AG10803 (cell line): ENCODE measurements at regions not wholly inside any gene's neighbourhood (a gene's known extent, or its start where the extent isn't known, plus 50 kb on each side); places are given as distances from the start of the nearest gene placed in this dataset.

Source experiments
- DNase-seq: peaks from one replicate; pipeline ENCODE4 v3.0.0; 2010; ENCODE audit warnings: low read depth
- H3K4me3 ChIP-seq: 2 replicates; pipeline ENCODE4 v1.5.1; 2011; ENCODE audit warnings: mild to moderate bottlenecking, low read length, control low read depth
- CTCF ChIP-seq: conservative IDR thresholded peaks from 2 replicates; pipeline ENCODE4 v1.5.1; 2011; ENCODE audit warnings: mild to moderate bottlenecking, low read length, control low read depth, inconsistent platforms

DNA sequence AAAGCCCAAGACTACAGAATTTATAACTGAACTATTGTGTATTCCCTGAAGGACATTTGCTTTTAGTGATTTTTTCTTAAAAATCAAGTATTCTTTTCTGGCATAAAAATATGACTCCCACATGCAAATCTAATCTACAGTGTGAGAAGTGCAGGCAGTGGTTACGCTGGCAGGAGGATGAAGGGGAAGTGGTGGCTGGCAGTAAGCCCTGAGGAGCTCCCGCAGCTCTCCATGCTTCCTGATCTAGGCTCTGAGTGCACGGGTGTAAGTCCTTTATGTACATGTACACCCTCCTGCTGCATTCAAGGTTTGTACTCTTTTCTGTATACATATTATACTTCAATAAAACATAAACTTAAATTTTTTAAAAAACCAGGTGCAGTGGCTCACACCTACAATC lies 67.5 kb upstream of the PRDX6 start:
- H3K4me3 ChIP-seq: no peak overlapping the region
- DNase-seq: peak; percentile 90

DNA sequence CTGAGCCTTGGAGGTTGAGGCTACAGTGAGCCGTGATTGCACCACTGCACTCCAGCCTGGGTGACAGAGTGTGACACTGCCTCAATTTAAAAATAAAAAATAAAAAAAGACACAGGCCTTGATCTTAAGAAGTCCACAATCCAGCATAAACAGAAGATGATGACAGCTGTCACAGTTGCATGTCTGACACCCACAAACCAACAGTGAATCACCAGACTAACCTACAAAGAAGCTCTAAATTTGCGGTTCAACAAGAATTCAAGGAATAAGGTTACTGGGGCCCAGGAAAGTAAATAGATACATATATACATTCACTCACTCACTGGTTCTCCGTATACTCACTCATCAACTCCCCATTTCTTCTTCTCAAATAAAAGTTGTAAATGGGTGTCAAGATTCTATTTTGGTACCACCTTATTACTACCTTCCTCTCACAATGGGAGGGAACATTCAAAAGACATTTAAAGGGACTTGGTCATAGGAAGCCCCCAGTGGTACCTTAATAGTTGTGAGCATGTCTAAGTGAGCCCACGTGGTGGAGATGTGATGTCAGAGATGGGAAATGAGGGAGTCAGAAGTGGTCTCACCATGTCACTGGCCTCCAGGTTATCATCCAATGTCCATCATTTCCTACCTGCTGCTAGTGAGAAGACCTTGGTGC lies 66.9 kb upstream of the PRDX6 start:
- no peak for DNase-seq
- no peak for TF ChIP-seq CTCF
- H3K4me3 ChIP-seq: no peak overlapping the region

More for the DNA sequence above, 67.5 kb upstream of the PRDX6 start:
- no peak for TF ChIP-seq CTCF

DNA sequence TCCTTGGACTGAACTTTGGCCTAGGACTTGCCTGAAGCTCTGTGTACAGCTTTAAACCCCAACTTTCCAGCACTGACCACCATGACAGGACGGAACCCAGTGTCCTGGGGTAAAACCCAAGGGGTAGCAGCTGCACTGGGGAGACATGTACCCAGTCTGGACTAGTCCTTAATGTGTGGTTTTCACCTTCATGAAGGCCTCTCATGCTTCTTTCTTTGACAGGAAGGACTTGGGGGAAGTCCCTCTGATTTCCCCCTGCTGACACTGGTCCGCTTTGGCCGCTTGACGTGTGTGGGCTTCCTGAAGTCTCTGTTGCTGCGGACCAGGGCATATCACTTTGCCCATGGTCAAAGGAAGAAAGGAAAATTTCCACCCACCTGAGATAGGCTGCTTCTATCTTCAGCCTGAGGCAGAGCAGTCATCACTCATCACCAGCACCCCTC lies 66.3 kb upstream of the PRDX6 start:
- DNase-seq: no peak
- no peak overlapping the region for H3K4me3 ChIP-seq
- TF ChIP-seq CTCF: no peak

DNA sequence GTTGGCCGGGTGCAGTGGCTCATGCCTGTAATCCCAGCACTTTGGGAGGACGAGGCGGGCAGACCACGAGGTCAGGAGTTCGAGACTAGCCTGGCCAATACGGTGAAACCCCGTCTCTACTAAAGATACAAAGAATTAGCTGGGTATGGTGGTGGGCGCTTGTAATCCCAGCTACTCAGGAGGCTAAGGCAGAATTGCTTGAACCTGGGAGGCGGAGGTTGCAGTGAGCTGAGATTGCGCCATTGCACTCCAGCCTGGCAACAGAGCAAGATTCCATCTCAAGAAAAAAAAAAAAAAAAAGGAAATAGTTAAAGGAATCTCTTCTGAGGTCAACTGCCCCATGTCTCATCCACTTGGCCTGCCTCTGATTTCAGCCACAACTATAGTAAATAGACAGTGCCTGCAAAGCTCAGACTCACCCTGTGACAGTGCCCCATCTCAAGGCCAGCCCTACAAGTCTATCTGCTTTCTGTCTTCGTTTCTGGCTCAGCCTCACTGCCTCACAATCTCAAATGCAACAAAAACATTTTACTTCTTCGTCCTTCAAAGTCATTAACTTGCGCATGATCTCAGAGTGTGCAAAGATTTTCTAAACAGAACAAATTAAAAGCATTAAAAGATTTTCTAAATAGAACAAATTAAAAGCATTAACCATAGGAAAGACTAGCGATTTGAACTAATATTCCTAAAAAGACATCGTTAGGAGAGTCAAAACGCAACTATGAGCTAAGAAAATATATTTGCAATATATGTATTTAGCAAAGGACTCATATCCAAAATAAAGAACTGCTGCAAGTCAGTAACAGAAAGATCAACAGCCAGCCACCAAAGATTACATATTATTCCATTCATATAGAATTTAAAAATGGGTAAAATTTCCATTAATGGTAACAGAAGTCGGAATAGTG lies 65.0 kb upstream of the PRDX6 start:
- H3K4me3 ChIP-seq: no peak overlapping the region
- peak; percentile 95 for DNase-seq
- TF ChIP-seq CTCF: peak; percentile 17; the same call in 1 of the 2 replicates

DNA sequence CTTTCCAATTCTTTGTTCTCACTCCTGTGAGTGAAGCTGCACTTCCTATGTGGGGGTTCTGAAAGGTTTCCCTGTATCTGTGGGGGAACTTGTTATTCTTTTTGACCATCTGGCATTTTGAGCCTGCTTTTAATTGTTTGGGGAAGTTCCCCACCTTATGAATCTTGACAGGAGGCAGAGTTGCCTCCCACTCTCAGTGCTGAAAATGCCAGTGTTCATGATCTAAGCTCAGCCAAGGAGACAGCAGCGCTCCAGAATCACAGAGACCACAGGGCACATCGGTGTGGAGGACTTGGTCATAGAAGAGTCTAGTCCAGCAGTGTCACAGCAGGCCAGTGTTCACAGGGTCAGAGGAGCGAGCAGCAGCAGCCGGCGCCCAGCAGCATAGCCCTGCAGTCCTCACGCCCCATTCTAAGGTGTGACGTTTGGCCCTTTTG lies 63.8 kb upstream of the PRDX6 start:
- no peak for TF ChIP-seq CTCF
- H3K4me3 ChIP-seq: no peak overlapping the region
- no peak for DNase-seq

DNA sequence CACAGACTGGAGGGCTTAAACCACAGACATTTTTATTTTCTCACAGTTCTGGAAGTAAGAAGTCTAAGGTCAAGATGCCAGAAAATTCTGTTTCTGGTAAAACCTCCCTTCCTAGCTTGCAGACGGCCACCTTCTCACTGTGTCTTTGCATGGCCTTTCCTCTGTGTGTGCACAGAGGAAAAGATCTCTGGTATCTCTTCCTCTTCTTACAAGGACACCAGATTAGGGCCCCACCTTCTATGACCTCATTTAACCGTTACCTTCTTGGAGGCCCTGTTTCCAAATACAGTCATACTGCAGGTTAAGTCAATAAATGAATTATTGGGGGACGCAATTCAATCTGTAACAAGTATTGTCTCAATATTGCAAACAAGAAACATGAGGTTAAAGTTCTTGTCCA lies 63.0 kb upstream of the PRDX6 start:
- DNase-seq: no peak
- H3K4me3 ChIP-seq: no peak overlapping the region
- TF ChIP-seq CTCF: no peak
